HG03520 (cell line): ENCODE measurements at regions not wholly inside any gene's neighbourhood (a gene's known extent, or its start where the extent isn't known, plus 50 kb on each side); places are given as distances from the start of the nearest gene placed in this dataset.
A peak's percentile ranks its signal among the peaks of the same experiment; 100 is the strongest.

ENCODE experiments used
- ATAC-seq: cut with Tn5 transposase; IDR thresholded peaks from one replicate; pipeline ENCODE4 v1.9.1; 2021; ENCODE audit warnings: mild to moderate bottlenecking, moderate library complexity; ENCODE audit not compliant: unreplicated experiment

DNA sequence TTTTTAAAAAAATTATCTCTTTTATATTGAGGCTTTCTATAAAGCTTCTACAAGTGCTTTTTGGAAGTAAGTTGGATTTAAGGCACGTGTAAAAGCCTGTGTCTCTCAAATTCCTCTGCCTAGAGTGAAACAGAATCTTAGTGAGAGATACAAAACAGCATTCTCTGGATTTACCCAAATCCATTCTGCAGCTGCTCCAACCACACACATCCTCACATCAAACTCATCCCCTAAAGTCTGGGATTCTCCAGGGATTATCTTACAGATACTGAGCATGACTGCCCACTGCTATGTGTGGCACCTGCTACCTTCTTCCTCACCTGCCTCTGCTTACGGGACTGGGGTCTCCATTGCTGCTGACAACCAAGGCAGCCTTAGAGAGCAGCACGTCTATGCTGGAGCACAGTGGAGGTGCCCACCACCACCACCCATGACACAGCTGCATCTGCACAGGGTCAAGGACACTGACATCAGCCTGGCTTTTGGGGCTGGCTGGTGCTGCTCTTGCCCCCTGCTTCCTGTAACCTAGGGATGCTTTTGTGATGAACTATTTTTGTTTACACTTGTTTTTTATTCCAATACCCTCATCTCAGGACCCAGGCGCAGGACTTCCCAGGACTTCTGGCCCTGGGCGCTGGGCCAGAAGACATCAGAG is 139.2 kb upstream of the NAMPT start:
- no peak for ATAC-seq

DNA sequence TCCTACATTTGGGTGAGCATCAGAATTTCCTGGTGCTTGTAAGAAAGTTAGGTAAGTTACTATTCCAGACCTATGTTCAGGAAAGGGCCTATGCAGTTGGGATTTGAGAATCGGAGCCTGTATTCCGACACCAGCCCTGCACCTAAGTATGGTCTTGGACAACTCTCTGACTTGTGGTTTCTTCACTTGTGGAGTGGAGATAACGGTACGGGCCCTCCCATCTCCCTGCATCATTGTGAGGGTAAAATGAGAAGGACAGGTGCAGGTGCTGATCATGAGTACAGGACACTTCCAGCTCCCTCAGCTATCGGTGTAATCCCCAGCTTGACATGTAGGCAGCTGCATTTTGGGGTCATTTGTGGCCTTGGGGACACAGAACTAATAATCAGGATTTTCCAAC is 138.3 kb upstream of the NAMPT start:
- no peak for ATAC-seq

DNA sequence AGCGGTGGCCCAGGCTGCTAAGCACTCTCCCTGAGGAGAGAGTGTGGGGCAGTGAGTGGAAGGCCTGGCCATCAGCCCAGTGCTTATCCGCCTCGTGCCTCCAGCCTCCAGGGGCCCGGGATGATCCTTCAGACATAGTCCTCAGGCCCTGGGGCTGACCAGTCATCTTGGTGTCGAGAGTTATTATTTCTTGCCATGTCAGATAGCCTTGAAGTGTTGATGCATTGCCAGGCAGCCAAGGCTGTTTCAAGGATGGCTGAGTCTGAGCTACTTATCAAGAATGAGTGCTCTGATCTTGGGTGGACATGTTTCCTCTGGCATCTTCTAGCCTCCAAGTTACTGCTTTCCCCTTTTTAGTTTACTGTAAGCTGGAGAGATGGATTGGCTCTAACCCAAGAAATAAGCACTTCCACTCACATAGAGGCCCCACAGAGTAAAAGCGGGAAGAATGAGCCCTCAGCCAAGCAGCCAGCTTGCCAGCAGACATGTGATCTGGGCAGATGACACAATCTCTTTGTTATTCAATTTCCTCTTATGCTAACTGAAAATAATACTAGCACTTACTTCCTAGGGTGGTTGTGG is 136.5 kb upstream of the NAMPT start:
- no peak for ATAC-seq

DNA sequence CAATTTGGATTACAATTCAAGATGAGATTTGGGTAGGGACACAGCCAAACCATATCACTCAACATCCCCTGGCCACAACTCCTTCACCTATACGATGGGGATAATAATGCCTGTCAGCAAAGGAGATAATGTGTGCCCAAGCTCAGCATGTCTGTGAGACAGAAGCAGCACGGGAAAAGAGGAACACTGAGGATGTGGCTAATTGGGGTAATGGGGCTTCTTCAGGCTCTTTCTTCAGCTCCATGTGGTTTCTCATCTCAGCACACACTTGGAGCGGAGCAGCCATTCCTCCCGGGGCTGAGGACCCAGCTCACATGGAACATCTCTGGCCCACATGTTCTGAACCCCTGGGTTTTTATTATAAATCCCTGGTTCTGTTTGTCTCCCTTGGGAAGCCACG is 136.0 kb upstream of the NAMPT start:
- ATAC-seq: no peak

DNA sequence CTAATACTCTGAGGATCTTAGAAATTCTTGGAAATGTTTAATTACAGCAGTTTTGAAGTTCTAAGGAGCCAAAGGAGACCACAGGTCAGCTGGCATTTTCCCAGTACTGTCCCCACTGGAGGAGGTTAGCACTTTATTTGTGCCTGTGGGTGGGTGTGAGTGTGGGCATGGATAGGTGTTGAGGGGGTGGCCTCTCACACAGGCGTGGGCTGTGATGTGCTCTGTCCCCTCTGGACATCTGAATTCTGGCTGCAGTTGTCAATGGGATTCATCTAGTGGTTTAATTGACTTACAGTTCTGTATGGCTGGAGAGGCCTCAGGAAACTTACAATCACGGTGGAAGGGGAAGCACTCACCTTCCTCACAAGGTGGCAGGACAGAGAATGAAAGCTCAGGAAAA is 135.4 kb upstream of the NAMPT start:
- ATAC-seq: no peak

DNA sequence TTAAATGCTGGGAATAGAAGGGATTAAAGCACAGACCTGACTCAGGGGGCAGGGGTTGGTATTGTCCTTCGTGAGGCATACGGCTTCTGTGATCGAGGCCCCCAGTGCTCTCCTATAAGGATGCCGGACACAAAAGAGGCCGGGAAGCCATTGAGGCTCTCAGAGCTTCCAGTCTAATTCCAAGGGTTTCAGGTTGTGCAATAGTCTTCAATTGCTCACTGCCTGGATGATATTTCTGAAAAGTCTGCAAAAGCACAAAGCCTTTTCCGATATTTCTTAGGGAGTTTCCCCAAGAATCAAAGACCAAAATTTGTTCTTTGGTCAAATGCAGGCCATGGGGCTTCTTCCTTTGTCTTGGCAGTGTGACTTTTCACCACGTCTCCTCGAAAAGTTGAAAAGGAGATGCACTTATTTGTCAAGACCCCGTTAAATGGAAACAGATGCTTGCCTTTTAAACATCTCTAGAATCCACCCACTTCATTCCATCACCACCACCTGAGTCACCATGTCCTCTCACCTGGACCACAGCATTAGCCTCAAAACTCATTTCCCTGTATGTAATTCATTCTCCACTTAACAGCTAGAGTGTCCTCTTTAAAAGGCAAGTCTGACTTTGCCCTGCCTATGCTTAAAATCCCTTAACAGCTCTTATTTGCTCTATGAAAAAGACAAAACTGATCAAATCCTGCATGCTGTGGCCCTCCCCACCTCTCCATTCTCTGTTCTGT is 134.8 kb upstream of the NAMPT start:
- no peak for ATAC-seq

DNA sequence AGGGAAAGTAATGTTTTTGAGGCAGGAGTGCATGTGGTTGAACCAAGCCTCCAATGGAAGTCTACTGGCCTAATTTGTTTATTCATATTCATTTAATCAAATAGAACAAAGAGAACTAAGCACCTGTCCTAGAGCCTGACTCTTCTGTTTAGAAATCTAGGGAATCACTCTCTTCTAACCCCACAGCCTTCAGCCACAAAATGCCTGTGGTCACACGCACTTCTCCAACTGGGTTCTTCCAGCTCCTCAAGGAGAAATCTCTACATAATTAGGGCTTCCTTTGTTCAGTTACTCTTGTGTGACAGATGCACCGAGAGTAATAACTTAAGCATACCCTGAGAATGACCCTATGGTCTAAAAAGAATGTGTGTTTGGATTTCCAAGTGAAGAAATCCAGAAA is 133.7 kb upstream of the NAMPT start:
- no peak for ATAC-seq

DNA sequence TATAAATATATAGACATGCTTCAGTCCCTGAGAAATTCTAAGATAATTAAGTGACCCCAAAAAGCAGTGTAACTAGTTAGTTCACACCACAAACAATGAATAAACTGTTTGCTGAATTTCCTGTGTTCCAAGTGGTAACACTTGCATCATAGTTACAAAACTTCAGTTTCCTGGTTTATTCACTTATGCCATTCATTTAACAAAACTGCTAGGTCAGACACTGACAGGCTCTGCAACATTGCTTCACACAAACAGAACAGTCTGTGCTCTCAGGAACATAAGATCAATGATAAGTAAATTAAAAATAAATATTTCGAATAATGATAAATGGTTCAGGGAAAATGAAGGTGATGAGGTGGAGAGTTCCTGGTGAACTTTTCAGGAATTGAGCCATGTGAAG is 133.3 kb upstream of the NAMPT start:
- ATAC-seq: no peak

DNA sequence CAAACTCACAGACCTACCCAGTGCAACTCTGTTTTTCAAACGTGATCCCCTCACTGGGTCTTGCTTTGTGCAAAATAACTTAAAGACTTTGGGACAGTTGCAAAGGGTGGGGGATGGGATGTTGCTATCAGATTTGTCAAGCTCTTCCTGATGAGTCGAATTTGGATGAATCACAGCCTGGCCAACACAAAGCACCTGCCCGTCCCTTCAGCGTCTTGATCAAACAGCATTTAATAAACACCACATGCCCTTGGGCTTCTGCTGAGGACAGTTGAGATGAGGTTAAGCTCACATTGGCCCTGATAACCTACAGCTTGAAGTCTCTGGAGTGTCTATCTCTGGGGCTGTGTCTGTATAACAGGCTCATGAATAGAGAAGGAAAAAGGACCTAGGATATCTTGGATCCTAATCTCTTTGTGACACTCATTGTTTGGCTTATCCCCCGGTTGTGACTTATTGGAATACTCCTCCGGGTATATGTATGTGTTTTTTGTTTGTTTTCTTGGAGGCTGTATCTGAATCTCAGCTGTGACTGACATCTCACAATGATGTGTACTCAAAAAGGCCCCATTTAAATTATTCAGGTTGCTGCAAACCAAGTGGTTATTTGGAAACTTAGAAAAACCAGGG is 132.6 kb upstream of the NAMPT start:
- ATAC-seq: no peak

GRCh38 chr7:106416430-106416829 is 131.6 kb upstream of the NAMPT start:
- ATAC-seq: no peak

DNA sequence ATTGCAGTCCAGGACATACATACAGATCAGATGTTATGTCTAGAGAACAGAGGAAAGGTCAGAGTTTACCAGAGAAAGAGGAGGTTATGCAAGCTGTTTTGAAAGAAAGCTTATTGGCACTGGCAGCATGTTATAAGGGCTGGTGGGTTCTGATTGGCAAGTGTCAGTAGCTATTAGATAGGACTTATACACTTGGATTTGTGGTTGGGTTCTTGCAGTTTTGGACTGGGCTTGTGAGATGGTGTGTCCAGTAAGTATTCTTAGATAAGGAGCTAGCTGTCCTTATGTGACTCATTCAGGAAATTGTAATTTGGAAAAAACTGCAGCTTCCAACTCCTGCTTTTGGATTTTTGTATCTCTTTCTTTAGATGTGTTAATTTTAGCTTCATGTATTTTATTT is 130.7 kb upstream of the NAMPT start:
- ATAC-seq: no peak

DNA sequence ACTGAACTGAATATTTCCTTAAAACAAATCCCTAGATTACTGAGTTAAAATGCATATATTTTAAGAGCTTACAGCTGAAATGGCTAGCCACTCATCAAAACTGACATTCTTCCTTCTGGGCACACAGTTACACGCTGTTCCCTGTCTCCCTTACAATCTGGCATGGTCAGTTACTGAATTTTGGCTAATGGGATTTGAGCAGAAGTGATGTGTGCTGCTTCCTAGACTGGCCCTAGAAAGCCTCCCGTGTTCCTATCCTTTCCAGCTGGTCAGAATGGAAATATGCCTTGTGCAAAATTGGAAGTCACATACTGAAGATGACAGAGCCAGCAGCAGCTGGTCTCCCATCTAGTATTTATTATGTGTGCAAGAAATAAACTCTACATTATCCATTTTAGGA is 128.7 kb upstream of the NAMPT start:
- ATAC-seq: no peak

- peak; percentile 51 for ATAC-seq
These were observed 120.9 kb upstream of the NAMPT start for GRCh38 chr7:106405697-106406141.

- ATAC-seq: no peak
These were observed 118.1 kb upstream of the NAMPT start for GRCh38 chr7:106402898-106403297.

GRCh38 chr7:106400923-106401322 is 116.1 kb upstream of the NAMPT start:
- ATAC-seq: no peak

DNA sequence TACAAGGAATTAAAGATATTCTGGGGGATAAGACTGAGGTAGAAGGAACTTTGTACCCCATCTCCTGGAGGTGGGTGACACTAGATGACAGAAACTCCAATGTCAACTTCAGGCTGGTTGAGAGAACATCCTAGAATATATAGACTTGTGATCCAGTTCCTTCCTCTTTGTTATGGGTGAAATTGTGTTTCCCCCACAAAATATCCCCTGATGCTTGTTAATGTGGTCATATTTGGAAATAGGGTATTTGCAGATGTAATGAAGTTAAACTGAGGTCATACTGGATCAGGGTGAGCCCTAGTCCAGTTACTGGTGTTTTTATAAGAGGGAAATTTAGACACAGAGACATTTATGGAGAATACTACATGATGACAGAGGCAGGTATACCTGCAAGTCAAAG is 114.0 kb upstream of the NAMPT start:
- no peak for ATAC-seq

GRCh38 chr7:106397994-106398393 is 113.2 kb upstream of the NAMPT start:
- ATAC-seq: no peak

DNA sequence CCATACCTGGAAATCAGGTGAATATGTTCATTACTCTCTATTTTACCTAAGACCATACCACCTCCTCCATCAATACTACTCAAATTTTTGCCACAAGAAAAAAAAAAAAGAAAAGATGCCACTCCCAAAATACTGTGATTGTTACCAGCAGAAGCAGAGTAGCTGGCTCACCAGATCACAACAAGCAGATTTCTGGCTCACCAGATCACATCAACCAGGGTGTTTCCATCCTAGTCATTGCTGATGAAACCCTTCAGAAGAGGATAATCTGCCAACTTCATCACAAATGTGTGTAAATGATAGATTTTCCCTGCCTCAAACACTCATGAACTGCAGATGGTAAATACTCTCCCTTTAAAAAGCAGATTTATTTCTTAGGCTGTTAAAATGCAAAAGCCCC is 109.7 kb upstream of the NAMPT start:
- no peak for ATAC-seq

- no peak for ATAC-seq
These were observed 108.9 kb upstream of the NAMPT start for GRCh38 chr7:106393564-106394251.

GRCh38 chr7:106392590-106392989 is 107.8 kb upstream of the NAMPT start:
- no peak for ATAC-seq

DNA sequence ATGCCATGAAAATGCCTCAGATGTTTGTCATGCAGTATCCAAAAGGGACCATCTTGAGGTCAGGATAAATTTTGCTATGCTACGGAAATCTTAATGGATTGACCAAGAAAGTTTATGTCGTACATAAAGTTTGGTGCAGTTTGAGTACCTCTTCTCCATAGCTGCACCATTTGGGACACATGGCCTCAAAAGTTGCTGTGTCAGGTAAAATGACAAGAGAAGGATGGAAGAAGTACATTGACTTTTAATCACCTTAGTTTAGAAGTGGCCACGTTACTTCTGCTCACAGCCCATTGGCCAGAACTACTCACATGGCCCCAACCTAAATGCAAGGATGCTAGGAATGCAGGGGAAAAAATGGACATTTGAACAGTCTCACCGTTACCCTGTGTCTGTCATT is 107.4 kb upstream of the NAMPT start:
- ATAC-seq: no peak
